ENCODE measurements at regions not wholly inside any gene's neighbourhood (a gene's known extent, or its start where the extent isn't known, plus 50 kb on each side); places are given as distances from the start of the nearest gene placed in this dataset.

GRCh38 chr20:60485012-60485760, 527.0 kb downstream of the CDH26 start:
- no peak for ATAC-seq

DNA sequence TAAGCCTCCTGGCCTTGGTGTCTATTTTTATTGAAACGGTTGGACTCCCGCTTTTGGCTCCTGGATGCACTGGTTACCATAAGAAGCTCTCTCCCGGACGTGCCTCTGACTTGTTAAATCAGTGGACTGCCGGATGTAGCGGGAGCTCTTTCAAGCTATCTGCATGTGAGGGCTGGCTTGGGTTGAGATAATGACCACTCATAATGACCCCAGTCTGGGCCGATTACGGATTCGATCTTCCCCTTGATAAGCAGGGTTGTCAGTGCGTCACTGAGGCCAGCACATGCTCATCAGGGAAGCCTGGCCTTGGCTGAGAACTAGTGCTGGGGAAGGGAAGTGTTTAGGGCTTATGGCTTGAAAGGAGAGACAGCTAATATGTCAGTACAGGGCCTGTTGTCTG, 528.1 kb downstream of the CDH26 start:
- no peak for ATAC-seq

GRCh38 chr20:60486937-60487336, 528.7 kb downstream of the CDH26 start:
- no peak for ATAC-seq

DNA sequence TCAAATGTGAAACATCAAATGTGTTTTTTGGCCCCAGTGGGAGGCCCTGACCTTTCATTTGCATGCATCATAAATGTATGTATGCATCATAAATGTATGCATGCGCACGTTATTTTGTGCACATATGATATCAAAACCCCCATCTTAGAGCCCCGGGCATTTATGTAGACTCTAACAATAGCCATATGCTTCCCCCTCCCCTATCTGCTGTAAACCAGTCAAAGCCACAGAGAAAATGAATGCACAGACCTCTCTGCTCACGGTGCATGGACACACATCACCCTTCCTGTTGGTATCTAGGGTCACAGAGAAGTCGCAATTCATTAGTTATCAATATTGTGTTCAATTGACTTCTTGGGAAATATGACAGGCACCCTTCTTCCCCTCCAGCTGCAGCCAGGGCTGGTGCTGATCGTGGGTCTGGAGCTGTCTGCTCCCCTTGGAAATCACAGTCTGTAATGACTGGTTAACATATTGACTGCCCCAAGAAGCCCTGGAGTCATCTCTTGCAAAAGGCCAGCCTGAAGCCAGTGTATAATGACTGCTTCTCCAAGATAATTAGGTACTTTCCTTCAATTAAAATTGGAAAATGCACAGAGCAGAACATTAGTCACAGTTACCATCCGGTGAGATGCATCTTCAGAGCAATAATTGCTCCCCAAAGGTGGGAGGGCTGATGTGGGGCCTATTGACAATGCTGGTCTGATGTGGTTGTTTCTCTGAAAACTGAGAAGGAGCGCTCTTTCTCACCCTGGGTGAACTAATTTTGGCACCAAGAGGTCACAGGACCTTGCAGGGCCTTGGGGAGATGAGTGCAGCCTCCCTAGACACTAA, 532.2 kb downstream of the CDH26 start:
- ATAC-seq: no peak

DNA sequence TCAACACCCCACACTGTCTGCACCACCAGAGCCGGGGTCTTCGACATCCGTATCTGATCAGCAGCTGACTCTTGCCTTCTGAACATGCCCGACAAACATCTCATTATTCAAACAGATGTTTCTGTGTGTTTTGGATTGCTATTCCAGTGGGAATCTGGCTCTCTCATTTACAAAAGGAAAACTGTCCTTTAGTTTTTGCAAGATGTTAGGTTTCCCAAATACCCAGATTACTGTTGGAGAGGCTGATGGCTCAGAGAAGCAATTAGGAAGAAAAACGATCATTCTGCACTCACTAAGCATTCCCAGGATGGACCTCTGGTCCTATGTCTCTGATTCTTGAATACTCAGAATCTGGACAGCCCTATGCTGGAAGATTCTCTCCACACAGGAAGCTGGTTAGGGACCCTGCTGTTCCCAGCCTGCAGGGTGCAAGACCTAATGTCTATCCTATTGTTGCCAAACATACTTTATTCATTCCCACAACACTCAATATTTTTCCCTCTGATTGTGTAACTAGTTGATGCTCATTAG, 532.9 kb downstream of the CDH26 start:
- no peak for ATAC-seq

DNA sequence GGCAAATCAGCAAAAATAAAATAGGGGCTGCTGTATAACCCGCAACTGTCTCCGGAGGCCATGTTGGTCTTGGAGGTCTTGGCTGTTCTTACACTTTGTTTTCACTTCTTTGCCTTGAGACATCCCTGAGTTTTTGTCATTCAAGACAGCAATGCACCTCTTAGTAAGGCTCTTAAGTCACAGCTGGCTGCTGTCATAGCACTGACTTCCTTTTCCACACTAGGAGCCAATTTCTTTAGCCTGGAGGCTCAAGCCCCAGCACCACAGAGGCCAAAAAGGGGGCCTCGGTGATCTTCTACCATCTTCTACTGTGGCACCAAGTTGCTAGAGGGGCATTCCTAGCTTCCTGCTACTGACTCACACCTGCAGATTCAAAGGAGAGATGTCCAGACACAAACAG, 536.3 kb downstream of the CDH26 start:
- ATAC-seq: no peak

- no peak for ATAC-seq
These were observed 539.2 kb downstream of the CDH26 start for GRCh38 chr20:60497298-60498035.

- ATAC-seq: no peak
These were observed 541.9 kb downstream of the CDH26 start for GRCh38 chr20:60500038-60500701.

GRCh38 chr20:60501048-60501447, 542.8 kb downstream of the CDH26 start:
- ATAC-seq: no peak

GRCh38 chr20:60502881-60503280, 544.7 kb downstream of the CDH26 start:
- ATAC-seq: no peak

DNA sequence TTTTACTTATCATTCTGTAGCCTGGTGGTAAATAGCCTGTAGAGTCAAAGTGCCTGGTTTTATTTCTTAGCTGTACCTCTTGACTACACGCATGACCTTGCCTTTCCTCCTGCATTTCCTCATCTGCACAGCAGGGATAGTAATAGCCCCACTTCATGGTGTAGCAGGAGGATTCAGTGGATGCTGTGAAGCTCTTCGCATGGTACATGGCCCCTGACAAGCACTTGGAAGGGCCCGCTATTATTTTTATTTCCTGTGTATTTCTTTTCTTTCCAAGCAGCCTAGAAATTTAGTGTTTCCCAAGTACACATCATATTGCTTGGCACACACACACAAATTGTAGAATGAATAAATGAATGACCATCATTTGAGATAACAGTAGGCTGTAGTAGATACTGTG, 547.2 kb downstream of the CDH26 start:
- no peak for ATAC-seq

- no peak for ATAC-seq
These were observed 547.8 kb downstream of the CDH26 start for GRCh38 chr20:60506061-60506460.

GRCh38 chr20:60507087-60507694, 549.0 kb downstream of the CDH26 start:
- ATAC-seq: no peak

DNA sequence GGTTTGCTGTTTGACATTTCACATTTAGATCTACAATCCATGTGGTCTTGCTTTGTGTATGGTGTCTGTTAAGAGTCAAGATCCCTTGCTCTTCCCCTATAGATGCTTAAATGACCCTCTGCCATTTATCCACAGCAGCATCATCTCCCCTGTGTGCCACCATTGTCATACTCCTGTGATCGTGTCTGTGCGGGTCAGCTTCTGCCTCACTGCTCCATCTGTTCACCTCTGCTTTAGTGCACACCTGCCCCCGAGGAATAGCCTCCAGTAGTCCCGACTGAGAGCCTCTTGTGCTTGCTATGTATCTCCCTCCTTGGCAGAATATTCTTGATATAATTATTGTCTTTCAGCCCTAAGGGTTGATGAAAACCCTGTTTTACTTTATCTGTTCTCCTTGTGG, 551.2 kb downstream of the CDH26 start:
- no peak for ATAC-seq

DNA sequence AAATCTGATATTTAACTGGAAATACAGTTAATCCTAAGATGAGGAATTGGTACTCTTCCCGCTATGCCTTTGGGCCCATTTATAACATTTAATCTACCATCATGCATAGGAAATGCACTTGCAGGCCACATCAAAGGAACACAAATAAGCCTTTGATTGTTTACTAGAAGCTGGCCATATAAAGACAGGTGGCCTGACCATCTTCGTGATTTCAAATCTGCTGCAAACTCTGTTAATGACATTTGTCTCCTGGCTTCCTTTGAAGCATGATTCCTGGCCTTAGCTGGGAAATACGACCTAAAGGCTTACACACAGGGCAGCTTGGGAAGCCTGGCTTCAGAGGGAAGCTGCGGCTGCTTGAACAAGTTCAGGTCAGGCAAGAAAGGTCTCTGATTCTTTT, 552.1 kb downstream of the CDH26 start:
- no peak for ATAC-seq

DNA sequence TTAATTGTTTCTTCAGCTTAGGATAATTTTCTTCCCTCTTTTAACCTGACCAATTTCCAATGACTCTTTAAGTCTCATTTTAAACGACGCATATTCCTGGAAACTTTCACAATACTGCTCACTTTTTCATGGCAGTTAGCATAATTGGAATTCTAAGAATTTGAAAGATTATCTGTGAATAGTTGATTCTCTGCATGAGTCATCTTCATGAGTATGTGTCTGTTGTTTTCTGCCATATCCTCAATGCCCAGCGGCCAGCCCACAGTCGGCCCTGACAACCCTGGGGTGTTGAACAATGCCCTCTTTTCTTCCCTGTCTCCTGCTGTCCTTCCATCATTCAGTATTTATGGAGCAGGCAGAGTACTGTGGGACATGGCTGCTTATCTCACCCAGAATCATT, 554.2 kb downstream of the CDH26 start:
- ATAC-seq: no peak

DNA sequence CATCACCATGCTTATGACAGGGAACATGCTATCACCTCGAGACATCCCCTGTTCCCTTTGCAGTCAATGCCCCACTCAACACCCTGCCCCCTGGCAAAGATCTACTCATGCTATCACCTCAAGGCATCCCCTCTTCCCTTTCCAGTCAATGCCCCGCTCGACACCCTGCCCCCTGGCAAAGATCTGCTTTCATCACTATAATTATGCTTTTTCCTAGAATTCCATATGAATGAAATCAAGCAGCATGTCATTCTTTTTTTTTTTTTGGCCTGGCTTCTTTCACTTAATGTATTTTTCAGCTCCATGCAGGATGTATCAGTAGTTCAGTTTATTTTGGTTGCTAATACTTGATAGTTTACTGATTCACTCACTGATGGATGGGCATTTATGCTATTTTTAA, 554.9 kb downstream of the CDH26 start:
- ATAC-seq: no peak

GRCh38 chr20:60516442-60516841, 558.2 kb downstream of the CDH26 start:
- ATAC-seq: no peak

DNA sequence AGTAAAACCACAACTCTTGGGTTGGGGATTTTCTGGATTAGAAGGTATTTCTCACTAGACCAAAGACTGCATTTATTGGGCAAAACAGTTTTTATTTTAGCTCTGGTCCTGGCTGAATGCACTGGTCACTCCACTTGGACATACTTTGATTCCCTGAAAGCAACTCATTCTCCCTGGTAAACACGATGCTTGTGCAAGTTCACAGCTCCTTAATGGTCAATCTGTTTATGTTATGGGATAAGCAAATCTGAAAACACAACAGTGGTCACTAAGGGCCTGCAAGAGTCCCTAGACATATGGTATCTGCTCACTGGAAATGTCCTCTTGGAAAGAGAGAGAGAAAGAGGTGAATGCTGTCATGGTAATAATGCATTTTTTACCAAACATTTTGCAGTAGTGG, 559.8 kb downstream of the CDH26 start:
- ATAC-seq: no peak

DNA sequence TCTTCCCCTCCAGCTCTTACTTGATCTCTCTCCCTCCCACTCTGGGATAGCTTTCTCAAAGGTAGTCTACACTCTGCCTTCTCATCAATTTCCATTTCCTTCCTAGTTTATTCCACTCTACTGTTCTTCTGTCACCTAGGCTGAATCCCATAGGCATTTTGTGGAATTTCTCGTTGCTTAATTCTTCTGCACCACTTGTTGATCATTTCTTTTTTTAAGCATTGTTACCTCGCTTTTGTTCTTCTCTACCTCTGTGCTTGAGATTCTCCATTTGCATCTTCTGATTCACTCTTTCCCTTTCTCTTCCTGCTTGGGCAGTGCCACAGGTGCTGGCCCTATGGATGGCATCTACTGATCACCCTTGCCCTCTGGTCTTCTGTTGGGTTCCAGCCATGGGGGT, 567.2 kb downstream of the CDH26 start:
- no peak for ATAC-seq

GRCh38 chr20:60527656-60528055, 569.4 kb downstream of the CDH26 start:
- no peak for ATAC-seq

DNA sequence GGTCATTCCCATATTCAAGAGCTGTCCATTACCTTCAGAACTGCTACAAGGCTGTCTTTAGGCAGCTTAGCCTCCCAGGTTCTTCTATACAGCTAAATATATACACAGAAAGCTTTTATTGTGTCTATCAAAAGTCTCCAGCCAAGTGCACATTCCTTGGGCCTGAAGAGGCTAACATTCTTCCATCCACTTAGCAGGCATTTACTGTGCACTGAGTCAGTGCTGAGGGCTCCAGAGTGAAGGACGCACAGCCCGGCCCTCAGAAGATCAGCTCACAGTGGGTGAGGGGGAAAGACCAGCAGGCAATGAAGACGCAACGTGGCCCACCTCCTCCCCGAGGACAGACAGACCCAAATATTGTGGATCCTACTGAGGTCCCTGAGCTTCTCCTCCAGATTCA, 569.9 kb downstream of the CDH26 start:
- ATAC-seq: no peak
